ENCODE measurements at regions not wholly inside any gene's neighbourhood (a gene's known extent, or its start where the extent isn't known, plus 50 kb on each side); places are given as distances from the start of the nearest gene placed in this dataset.

GRCh38 chr14:101707068-101707842 lies 54.3 kb upstream of the PPP2R5C start:
- TF ChIP-seq ATF2 (IDR thresholded peaks at IDR 0.05; ENCODE audit: low read length) (no peak), JUND (IDR thresholded peaks at IDR 0.05; ENCODE audit: low read depth, low read length) (no peak), CTCF (IDR thresholded peaks at IDR 0.05 in 2 of 3, conservative IDR thresholded peaks at IDR 0.05 in 1 of 3; ENCODE audit: control insufficient read depth in 2 of 3, extremely low read depth in 1 of 3, insufficient read depth in 1 of 3, low read depth in 3 of 3, low read length in 3 of 3) (peak; percentile 65 to 87 (median 80))

All from GM12878 (cell line).